B cell (primary cell): ENCODE measurements at regions not wholly inside any gene's neighbourhood (a gene's known extent, or its start where the extent isn't known, plus 50 kb on each side); places are given as distances from the start of the nearest gene placed in this dataset.

Source experiments
- ATAC-seq: fragments of 200-7000 bp; cut with Tn5 transposase; one replicate; pipeline ENCODE4 v1.10.0; 2021; ENCODE audit warnings: low read depth, mild to moderate bottlenecking, moderate number of reproducible peaks, moderate library complexity
- CTCF ChIA-PET: fragments of 350-600 bp; sonication (Branson Sonifier 250); formaldehyde crosslinking; loops from one replicate; lab custom pipeline; 2021; ENCODE audit warnings: antibody characterized with exemption, inconsistent platforms; lab: Charles Lee
- POLR2A ChIA-PET: fragments of 350-600 bp; sonication (Branson Sonifier 250); formaldehyde crosslinking; loops from one replicate; lab custom pipeline; 2021; ENCODE audit warnings: antibody characterized with exemption; lab: Charles Lee
- DNase-seq: peaks from one replicate; pipeline ENCODE4 v3.0.0; 2013
- H2AFZ ChIP-seq: 2 replicates; pipeline ENCODE4 v1.6.1; 2012; ENCODE audit warnings: mild to moderate bottlenecking, low read depth, low read length; ENCODE audit not compliant: insufficient read depth, poor library complexity, severe bottlenecking
- H3K27ac ChIP-seq, 2 donors: 1 replicate in 1 of 2; 2 replicates in 1 of 2; pipeline ENCODE4 v1.5.1; 2012 to 2013; ENCODE audit warnings: low read length in 2 of 2, mild to moderate bottlenecking in 2 of 2, moderate library complexity in 1 of 2
- H3K27me3 ChIP-seq, 4 experiments: fragments of 200-600 bp in 1 of 4; sonication (generic) in 1 of 4; replicated peaks in 1 of 4; 1 replicate in 2 of 4; 2 replicates in 2 of 4; pipeline versions ENCODE4 v1.6.1 to v1.7.0; 2013 to 2016; ENCODE audit warnings: low read length in 3 of 4, mild to moderate bottlenecking in 2 of 4, mixed read lengths in 1 of 4, moderate library complexity in 1 of 4; ENCODE audit not compliant: insufficient read depth in 4 of 4, control insufficient read depth in 3 of 4; ENCODE audit errors: control extremely low read depth in 1 of 4
- H3K36me3 ChIP-seq, 2 experiments: replicated peaks in 1 of 2; 1 replicate in 1 of 2; 2 replicates in 1 of 2; pipeline versions ENCODE4 v1.6.1 to v1.7.1; 2013; ENCODE audit warnings: low read length in 1 of 2; ENCODE audit not compliant: insufficient read depth in 2 of 2, control insufficient read depth in 1 of 2; ENCODE audit errors: control extremely low read depth in 1 of 2, extremely low read depth in 1 of 2
- H3K4me1 ChIP-seq, 2 donors: fragments of 200-600 bp in 1 of 2; sonication (generic) in 1 of 2; 1 replicate in 1 of 2; 2 replicates in 1 of 2; pipeline versions ENCODE4 v1.5.1 to v1.6.1; 2013 to 2017; ENCODE audit warnings: low read length in 2 of 2; ENCODE audit not compliant: control insufficient read depth in 2 of 2, insufficient read depth in 2 of 2
- H3K4me2 ChIP-seq: replicated peaks from 2 replicates; pipeline ENCODE3; 2012; ENCODE audit warnings: mild to moderate bottlenecking, low read depth, low read length; ENCODE audit not compliant: poor library complexity, severe bottlenecking
- H3K4me3 ChIP-seq, 5 experiments: fragments of 200-600 bp in 1 of 5; sonication (generic) in 1 of 5; 1 replicate in 3 of 5; 2 replicates in 2 of 5; pipeline versions ENCODE4 v1.5.1 to v1.7.0; 2011 to 2016; ENCODE audit warnings: low read length in 4 of 5, mild to moderate bottlenecking in 4 of 5, low read depth in 2 of 5, control low read depth in 1 of 5, moderate library complexity in 1 of 5; ENCODE audit not compliant: insufficient read depth in 1 of 5; ENCODE audit errors: control extremely low read depth in 1 of 5, extremely low read depth in 1 of 5
- H3K79me2 ChIP-seq: fragments of 200-600 bp; sonication (generic); one replicate; pipeline ENCODE4 v1.6.0; 2016; ENCODE audit warnings: low read length; ENCODE audit not compliant: control insufficient read depth, insufficient read depth
- H3K9ac ChIP-seq: fragments of 200-600 bp; sonication (generic); 2 replicates; pipeline ENCODE4 v1.6.1; 2017; ENCODE audit warnings: mild to moderate bottlenecking, low read length, moderate library complexity
- H3K9me3 ChIP-seq, 3 donors: one replicate each; pipeline versions ENCODE4 v1.6.1 to v1.7.1; 2013; ENCODE audit warnings: low read length in 2 of 3; ENCODE audit not compliant: control insufficient read depth in 2 of 3, insufficient read depth in 1 of 3; ENCODE audit errors: control extremely low read depth in 1 of 3
- H4K20me1 ChIP-seq: 2 replicates; pipeline ENCODE4 v1.6.0; 2012; ENCODE audit warnings: mild to moderate bottlenecking, low read length; ENCODE audit not compliant: insufficient read depth, control insufficient read depth, poor library complexity, severe bottlenecking
- H3K27ac Mint-ChIP-seq: one replicate; pipeline ENCODE4 v1.8.0; 2021; ENCODE audit warnings: mixed read lengths
- H3K27me3 Mint-ChIP-seq: one replicate; pipeline ENCODE4 v1.8.0; 2021; ENCODE audit warnings: mixed read lengths
- H3K4me1 Mint-ChIP-seq: one replicate; pipeline ENCODE4 v1.8.0; 2021; ENCODE audit warnings: mixed read lengths
- H3K4me3 Mint-ChIP-seq: one replicate; pipeline ENCODE4 v1.8.0; 2021; ENCODE audit warnings: mixed read lengths
- H3K9me3 Mint-ChIP-seq: one replicate; pipeline ENCODE4 v1.8.0; 2022; ENCODE audit warnings: mixed read lengths; ENCODE audit not compliant: insufficient read depth
- CTCF ChIP-seq: fragments of 200-600 bp; IDR thresholded peaks from one replicate; pipeline ENCODE4 v1.8.0; 2022; ENCODE audit warnings: antibody characterized with exemption, mild to moderate bottlenecking
- EZH2 ChIP-seq: IDR thresholded peaks from 2 replicates; pipeline ENCODE4 v1.6.1; 2012; ENCODE audit warnings: borderline replicate concordance, low read depth, mild to moderate bottlenecking, moderate library complexity, low read length; ENCODE audit not compliant: insufficient read depth, poor library complexity, severe bottlenecking
- WGBS: methylation state at CpG from one replicate; pipeline ENCODE4 v1.1.5; 2013; ENCODE audit warnings: missing lambda C conversion rate; ENCODE audit not compliant: insufficient coverage; 5-methylcytosine and 5-hydroxymethylcytosine counted together
- intact Hi-C: fragments of 100-400 bp; cut with micrococcal nuclease; formaldehyde crosslinking; loops from one replicate; pipeline ENCODE4 v1.10.0; 2022

GRCh38 chr17:77328823-77329740 lies 188.3 kb downstream of the SEC14L1 start:
- POLR2A ChIA-PET = interaction anchor here (0.7 to 1.1 kb wide), 2 partner anchors 112 to 239 kb away, joined by 3 read pairs; no protein-coding TSS in a partner anchor
- H3K4me3 ChIP-seq = no peak overlapping the region
- peaks cover 3% of the 10 kb centered on the region for H3K9me3 Mint-ChIP-seq
- H3K9ac ChIP-seq = no peak overlapping the region
- H3K27me3 ChIP-seq = no peaks in the 10 kb centered on the region
- ATAC-seq (no peak), DNase-seq (no peak)
- H3K36me3 ChIP-seq = no peaks in the 10 kb centered on the region
- peaks cover 75% of the 10 kb centered on the region for H3K4me1 Mint-ChIP-seq
- H2AFZ ChIP-seq = no peak overlapping the region
- H3K79me2 ChIP-seq = peaks cover 6% of the 10 kb centered on the region
- H3K27ac ChIP-seq = no peak overlapping the region
- no peaks in the 10 kb centered on the region for H3K27me3 Mint-ChIP-seq
- WGBS = 89% methylated on average over 14 of the region's 15 CpGs
- CTCF ChIA-PET = interaction anchor here (1.2 to 9.4 kb wide), 4 partner anchors 71 to 164 kb away, joined by 3 to 169 read pairs (median 45); no protein-coding TSS in a partner anchor
- no peaks in the 10 kb centered on the region for H4K20me1 ChIP-seq
- peak overlapping the region; percentile 22 for H3K27ac Mint-ChIP-seq
- TF ChIP-seq EZH2 (no peak), CTCF (no peak)
- intact Hi-C loops = loop anchor here (5.0 kb wide), 1 partner anchor 553 kb away; no protein-coding TSS in a partner anchor
- peaks cover 0 to 9% (median 0%) of the 10 kb centered on the region in 3 donors for H3K9me3 ChIP-seq
- H3K4me1 ChIP-seq = peaks cover 63 to 89% of the 10 kb centered on the region in 2 donors
- H3K4me3 Mint-ChIP-seq = no peak overlapping the region
- H3K4me2 ChIP-seq = no peak overlapping the region
